ENCODE measurements at regions not wholly inside any gene's neighbourhood (a gene's known extent, or its start where the extent isn't known, plus 50 kb on each side); places are given as distances from the start of the nearest gene placed in this dataset.
"Not testable (repeated sequence)": the region's sequence is repeated elsewhere in the genome, so short reads cannot be mapped to it uniquely, and the experiment has no call there.

DNA sequence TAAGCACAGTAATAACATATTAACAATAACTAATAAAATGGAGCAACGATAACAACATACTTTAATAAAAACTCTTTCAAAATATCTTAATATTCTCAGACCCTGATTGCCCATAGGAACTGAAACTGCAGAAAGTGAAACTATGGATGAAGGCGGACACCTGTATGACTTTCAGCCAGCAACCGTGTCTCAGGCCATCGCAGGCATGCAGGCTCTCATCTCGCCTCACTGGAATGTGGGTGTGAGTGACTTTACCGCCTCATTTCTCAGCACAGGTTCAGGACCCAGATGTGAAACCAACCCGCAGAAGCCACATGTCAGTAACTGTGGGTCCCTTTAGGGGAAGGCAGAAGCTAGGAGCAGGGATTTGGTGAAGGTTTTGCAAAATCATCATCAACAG is 539.1 kb downstream of the FAM181B start:
- TF ChIP-seq, protein P1, sequence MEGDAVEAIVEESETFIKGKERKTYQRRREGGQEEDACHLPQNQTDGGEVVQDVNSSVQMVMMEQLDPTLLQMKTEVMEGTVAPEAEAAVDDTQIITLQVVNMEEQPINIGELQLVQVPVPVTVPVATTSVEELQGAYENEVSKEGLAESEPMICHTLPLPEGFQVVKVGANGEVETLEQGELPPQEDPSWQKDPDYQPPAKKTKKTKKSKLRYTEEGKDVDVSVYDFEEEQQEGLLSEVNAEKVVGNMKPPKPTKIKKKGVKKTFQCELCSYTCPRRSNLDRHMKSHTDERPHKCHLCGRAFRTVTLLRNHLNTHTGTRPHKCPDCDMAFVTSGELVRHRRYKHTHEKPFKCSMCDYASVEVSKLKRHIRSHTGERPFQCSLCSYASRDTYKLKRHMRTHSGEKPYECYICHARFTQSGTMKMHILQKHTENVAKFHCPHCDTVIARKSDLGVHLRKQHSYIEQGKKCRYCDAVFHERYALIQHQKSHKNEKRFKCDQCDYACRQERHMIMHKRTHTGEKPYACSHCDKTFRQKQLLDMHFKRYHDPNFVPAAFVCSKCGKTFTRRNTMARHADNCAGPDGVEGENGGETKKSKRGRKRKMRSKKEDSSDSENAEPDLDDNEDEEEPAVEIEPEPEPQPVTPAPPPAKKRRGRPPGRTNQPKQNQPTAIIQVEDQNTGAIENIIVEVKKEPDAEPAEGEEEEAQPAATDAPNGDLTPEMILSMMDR (IDR thresholded peaks at IDR 0.05; ENCODE audit: insufficient read depth, low read depth, low read length): no peak
- H3K36me3 ChIP-seq (ENCODE audit: control insufficient read depth, insufficient read depth, low read length): no peaks in the 10 kb centered on the region
- ChIA-PET POLR2A (no interaction called here), CTCF (no interaction called here)
- no peaks in the 10 kb centered on the region for H3K27me3 ChIP-seq (ENCODE audit: control insufficient read depth, insufficient read depth, low read length)
- DNase-seq (ENCODE audit: low read depth): no peak
- H3K4me3 ChIP-seq (ENCODE audit: low read depth, low read length): no peak overlapping the region

DNA sequence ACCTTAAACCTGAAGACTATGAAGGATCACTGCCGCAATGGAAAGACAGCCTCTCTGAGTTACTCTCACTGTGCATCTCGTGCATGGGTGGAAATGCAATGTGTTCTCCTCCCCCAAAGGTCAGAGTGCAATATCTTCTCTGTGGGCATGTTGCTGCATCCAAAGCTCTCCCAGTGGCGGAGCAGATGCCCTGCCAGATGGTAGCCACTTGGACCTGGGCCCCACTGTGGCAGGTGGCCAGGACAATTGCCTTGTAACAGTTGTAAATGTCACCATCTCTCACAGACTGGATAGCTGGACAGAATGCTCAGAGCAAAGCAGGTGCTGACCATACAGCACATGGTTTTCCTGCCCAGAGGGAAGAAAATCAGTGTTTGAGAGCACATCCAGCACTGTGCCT is 542.0 kb downstream of the FAM181B start:
- no peaks in the 10 kb centered on the region for H3K27me3 ChIP-seq (ENCODE audit: control insufficient read depth, insufficient read depth, low read length)
- TF ChIP-seq, protein P1 (IDR thresholded peaks at IDR 0.05; ENCODE audit: insufficient read depth, low read depth, low read length): no peak
- H3K36me3 ChIP-seq (ENCODE audit: control insufficient read depth, insufficient read depth, low read length): no peaks in the 10 kb centered on the region
- ChIA-PET CTCF (no interaction called here), POLR2A (no interaction called here)
- H3K4me3 ChIP-seq (ENCODE audit: low read depth, low read length): no peak overlapping the region
- DNase-seq (ENCODE audit: low read depth): no peak

DNA sequence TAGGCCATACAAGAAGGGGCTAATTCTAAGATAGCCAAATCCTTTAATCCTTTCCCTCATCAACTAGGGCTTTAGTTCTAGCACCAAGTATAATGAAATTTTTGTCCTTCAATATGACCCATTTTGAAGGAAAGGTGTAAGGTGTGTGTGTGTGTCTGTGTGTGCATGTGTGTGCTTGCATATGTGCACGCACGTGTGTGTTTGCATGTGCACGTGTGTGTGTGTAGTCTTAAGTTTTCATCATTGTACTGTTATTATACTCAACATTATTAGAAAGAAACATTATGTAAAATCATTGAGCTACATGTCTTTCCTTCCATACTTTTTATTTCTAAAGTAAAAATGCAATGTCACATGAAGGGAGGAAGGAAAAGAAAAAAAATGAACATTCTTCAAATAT is 547.7 kb downstream of the FAM181B start:
- POLR2A ChIA-PET: no interaction called here
- no peak overlapping the region for H3K4me3 ChIP-seq (ENCODE audit: low read depth, low read length)
- H3K36me3 ChIP-seq (ENCODE audit: control insufficient read depth, insufficient read depth, low read length): no peaks in the 10 kb centered on the region
- TF ChIP-seq, protein P1 (IDR thresholded peaks at IDR 0.05; ENCODE audit: insufficient read depth, low read depth, low read length): no peak
- H3K27me3 ChIP-seq (ENCODE audit: control insufficient read depth, insufficient read depth, low read length): no peaks in the 10 kb centered on the region
- no peak for DNase-seq (ENCODE audit: low read depth)
- CTCF ChIA-PET: no interaction called here

DNA sequence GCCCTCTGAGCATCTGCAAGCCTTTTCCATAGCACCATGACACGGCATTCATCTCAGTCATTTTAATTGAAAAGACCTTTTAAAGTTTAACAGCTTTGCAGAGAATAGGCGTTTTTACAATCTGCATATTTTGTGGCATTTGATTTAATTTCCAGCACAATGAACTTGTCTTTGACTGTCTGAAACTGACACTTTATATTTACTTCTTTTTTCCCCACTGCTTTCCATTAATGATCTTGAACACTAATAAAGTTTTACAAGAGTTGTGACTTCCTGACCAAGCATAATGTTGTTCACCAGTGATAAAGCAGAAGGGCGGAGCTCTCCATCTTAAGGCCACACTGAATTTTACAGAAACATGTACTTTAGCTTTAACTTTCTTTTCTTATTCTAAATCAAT is 548.7 kb downstream of the FAM181B start:
- POLR2A ChIA-PET: no interaction called here
- H3K4me3 ChIP-seq (ENCODE audit: low read depth, low read length): no peak overlapping the region

DNA sequence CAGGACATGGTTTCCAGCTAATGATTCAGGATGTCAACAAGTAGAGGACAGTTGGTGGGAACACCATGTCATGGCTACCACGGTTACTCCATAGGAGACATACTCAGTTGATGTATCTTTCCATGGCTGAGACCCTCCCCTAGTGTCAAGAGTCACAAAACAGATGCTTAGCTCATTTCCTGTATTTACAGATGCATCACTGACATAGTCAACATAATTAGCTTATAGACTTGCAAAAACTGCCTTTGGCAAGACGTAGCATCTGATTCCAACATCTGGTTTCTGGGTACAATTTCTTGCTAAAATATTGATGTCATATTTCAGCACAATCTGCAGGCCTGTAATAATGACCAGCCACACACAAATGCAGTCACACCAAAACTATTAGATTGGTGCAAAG is 550.3 kb downstream of the FAM181B start:
- Histone ChIP-seq H3K4me3 (ENCODE audit: low read depth, low read length) (no peak overlapping the region), H3K36me3 (ENCODE audit: control insufficient read depth, insufficient read depth, low read length) (no peaks in the 10 kb centered on the region), H3K27me3 (ENCODE audit: control insufficient read depth, insufficient read depth, low read length) (no peaks in the 10 kb centered on the region)
- ChIA-PET POLR2A (no interaction called here), CTCF (no interaction called here)
- TF ChIP-seq, protein P1 (IDR thresholded peaks at IDR 0.05; ENCODE audit: insufficient read depth, low read depth, low read length): no peak
- no peak for DNase-seq (ENCODE audit: low read depth)

More for the DNA sequence above, 548.7 kb downstream of the FAM181B start:
- DNase-seq (ENCODE audit: low read depth): no peak
- CTCF ChIA-PET: no interaction called here
- TF ChIP-seq, protein P1 (IDR thresholded peaks at IDR 0.05; ENCODE audit: insufficient read depth, low read depth, low read length): no peak
- Histone ChIP-seq H3K36me3 (ENCODE audit: control insufficient read depth, insufficient read depth, low read length) (no peaks in the 10 kb centered on the region), H3K27me3 (ENCODE audit: control insufficient read depth, insufficient read depth, low read length) (no peaks in the 10 kb centered on the region)

DNA sequence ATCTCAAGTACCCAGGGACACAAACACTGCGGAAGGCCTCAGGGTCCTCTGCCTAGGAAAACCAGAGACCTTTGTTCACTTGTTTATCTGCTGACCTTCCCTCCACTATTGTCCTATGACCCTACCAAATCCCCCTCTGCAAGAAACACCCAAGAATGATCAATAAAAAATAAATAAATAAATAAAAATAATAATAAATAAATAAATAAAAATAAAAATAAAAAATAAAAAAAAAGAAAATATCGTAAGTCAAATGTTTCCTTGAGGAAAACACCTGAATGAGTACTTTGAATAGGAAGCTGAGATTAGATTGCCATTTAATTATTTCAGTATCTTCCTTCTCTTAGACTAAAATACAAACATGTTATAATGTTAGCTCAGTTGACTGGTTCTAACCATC is 551.0 kb downstream of the FAM181B start:
- CTCF ChIA-PET; H3K27me3 ChIP-seq (ENCODE audit: control insufficient read depth, insufficient read depth, low read length); DNase-seq (ENCODE audit: low read depth); H3K4me3 ChIP-seq (ENCODE audit: low read depth, low read length); POLR2A ChIA-PET; H3K36me3 ChIP-seq (ENCODE audit: control insufficient read depth, insufficient read depth, low read length): not testable (repeated sequence)

DNA sequence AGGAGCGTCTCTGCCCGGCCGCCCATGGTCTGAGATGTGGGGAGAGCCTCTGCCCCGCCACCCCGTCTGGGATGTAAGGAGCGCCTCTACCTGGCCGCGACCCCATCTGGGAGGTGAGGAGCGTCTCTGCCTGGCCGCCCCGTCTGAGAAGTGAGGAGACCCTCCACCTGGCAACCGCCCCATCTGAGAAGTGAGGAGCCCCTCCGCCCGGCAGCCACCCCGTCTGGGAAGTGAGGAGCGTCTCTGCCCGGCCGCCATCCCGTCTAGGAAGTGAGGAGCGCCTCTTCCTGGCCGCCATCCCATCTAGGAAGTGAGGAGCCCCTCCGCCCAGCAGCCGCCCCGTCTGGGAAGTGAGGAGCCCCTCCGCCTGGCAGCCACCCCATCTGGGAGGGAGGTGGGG is 551.9 kb downstream of the FAM181B start:
- H3K27me3 ChIP-seq (ENCODE audit: control insufficient read depth, insufficient read depth, low read length); POLR2A ChIA-PET; CTCF ChIA-PET; DNase-seq (ENCODE audit: low read depth); H3K36me3 ChIP-seq (ENCODE audit: control insufficient read depth, insufficient read depth, low read length); H3K4me3 ChIP-seq (ENCODE audit: low read depth, low read length): not testable (repeated sequence)
